ENCODE measurements at regions not wholly inside any gene's neighbourhood (a gene's known extent, or its start where the extent isn't known, plus 50 kb on each side); places are given as distances from the start of the nearest gene placed in this dataset.

DNA sequence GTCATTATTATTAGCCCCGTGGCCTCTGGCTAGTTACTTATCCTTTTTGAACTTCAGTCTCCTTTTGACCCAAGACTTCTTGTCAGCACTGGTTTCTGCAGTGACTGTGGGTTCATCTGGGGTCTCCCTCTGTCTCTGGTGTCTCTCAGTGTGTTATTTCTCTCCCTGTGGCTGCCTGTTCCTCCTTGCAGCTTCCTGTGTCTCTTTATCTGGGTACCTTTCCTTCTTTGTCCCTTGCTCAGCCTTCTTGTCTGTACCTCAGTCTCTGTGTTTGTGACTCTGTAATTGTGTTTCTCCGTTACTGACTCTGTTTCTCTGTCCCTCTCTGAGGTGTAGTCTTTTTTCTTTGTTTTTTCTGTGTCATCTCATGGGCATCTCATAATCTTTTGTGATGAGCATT lies 102.6 kb upstream of the CDH11 start:
- no peak for DNase-seq (ENCODE audit: low read depth in 2 of 2)

DNA sequence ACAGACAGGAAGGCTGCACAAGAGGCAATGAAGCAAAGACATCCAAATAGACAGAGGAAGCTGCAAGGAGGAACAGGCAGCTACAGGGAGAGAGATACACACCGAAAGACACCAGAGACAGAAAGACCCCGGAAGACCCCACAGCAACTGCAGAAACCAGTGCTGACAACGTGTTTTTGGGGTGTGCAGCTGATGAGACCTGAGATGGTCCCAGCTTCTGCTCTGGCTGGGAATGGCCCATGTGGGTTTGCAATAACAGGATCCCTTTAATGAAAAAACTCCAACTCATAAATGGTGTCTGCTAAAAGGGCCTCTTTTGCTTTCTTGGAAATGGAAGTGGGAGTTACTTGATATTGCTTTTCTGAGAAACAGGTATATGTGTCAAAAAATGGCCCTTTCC lies 101.5 kb upstream of the CDH11 start:
- no peak for DNase-seq (ENCODE audit: low read depth in 2 of 2)

DNA sequence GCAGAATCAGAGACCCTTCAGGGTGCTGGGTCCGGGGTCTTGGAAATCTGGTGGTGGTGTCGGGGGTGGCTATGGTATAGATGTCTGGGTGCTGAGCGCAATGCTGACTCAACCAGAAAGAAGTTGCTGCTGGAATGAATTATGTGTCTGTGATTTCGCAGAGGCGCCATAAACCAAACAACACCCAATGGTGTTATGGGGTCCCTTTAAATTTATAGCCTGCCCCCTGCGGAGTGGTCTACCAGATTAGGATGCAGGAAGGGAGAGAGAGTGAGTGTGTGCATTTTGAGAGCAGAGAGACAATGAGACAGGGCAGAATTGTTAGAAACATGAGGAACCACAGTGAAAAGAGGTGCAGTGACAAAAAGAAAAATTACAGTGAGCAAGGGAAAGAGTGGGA lies 100.7 kb upstream of the CDH11 start:
- no peak for DNase-seq (ENCODE audit: low read depth in 2 of 2)

DNA sequence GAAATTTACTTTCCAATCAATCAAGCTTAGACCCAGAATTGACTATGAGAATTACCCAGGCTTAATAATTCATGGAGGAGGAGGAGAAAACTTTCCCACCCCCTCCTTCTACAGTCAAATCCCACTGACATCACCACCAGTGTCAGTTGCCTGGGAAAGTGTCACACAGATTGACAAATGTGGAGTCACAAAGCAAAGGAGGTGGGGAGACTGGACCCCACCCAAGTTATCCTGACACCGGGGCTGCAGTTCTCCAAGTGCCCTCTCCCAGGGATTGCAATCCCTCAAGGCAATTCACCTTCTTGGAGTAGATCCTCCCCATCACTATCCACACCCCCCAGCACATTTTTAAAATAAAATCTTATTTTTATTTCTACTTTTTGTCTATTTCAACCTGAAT lies 100.2 kb upstream of the CDH11 start:
- no peak for DNase-seq (ENCODE audit: low read depth in 2 of 2)

- no peak for DNase-seq (ENCODE audit: low read depth in 2 of 2)
Measured at GRCh38 chr16:65219786-65220185, 97.9 kb upstream of the CDH11 start.

GRCh38 chr16:65218348-65218747 lies 96.5 kb upstream of the CDH11 start:
- no peak for DNase-seq (ENCODE audit: low read depth in 2 of 2)

GRCh38 chr16:65213866-65214595 lies 92.2 kb upstream of the CDH11 start:
- no peak for DNase-seq (ENCODE audit: low read depth in 2 of 2)

- DNase-seq (ENCODE audit: low read depth in 2 of 2) = no peak
Measured at GRCh38 chr16:65212791-65213190, 90.9 kb upstream of the CDH11 start.

GRCh38 chr16:65212240-65212639 lies 90.4 kb upstream of the CDH11 start:
- DNase-seq (ENCODE audit: low read depth in 2 of 2) = no peak

- DNase-seq (ENCODE audit: low read depth in 2 of 2) = no peak
Measured at GRCh38 chr16:65202461-65202860, 80.6 kb upstream of the CDH11 start.

DNA sequence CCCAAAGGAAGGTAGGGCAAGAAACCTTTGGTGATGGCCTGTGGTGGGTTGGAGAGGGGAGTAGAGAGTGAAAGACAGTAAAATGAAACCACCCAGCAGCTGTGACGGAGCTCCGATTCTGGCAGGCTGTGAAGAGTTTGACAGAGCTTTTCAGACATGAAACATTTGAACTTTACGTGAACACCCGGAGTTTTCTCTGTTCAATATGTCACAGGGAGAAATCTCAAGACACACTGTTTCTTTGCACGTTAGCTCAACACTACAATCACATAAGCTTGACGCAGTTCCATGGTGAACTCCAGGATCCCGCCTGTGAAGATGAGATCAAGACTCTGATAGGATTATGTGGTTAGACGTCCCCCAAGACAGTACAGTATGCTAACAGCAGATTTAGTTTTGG lies 79.6 kb upstream of the CDH11 start:
- DNase-seq (ENCODE audit: low read depth in 2 of 2) = no peak

- no peak for DNase-seq (ENCODE audit: low read depth in 2 of 2)
Measured at GRCh38 chr16:65200857-65201256, 79.0 kb upstream of the CDH11 start.

GRCh38 chr16:65200156-65200773 lies 78.4 kb upstream of the CDH11 start:
- no peak for DNase-seq (ENCODE audit: low read depth in 2 of 2)

DNA sequence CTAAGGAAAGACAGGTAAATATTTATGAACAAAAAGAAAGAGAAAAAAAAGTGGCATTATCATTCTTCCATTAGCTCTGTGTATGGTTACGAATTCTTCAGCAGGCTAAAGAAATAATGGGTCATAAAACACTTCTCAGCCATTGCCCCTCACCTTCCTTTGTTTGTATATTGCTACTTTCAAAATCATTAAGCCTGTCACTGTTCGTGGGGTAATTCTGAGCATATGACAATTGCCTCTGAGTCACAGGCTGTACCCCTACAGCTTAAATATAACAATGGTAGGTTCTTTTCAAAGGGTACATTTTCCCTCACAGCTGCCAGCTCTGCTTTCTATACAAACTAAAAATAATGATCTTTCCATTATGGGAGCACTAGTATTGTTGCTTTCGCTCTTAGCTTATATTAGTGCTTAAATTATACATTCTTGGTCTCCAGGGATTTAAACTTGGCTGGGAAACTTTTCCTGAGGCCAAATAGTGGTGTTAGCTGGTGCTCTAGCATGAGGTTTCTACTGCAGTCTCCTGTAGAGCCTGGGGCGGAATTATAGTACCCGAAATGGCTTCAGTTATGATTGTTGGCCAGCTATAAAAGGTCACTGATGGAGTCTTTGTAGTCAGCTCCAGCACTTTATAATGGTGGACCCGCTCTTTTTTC lies 74.7 kb upstream of the CDH11 start:
- no peak for DNase-seq (ENCODE audit: low read depth in 2 of 2)

- DNase-seq (ENCODE audit: low read depth in 2 of 2) = no peak
Measured at GRCh38 chr16:65195998-65196397, 74.1 kb upstream of the CDH11 start.

- DNase-seq (ENCODE audit: low read depth in 2 of 2) = no peak
Measured at GRCh38 chr16:65185241-65185778, 63.4 kb upstream of the CDH11 start.

DNA sequence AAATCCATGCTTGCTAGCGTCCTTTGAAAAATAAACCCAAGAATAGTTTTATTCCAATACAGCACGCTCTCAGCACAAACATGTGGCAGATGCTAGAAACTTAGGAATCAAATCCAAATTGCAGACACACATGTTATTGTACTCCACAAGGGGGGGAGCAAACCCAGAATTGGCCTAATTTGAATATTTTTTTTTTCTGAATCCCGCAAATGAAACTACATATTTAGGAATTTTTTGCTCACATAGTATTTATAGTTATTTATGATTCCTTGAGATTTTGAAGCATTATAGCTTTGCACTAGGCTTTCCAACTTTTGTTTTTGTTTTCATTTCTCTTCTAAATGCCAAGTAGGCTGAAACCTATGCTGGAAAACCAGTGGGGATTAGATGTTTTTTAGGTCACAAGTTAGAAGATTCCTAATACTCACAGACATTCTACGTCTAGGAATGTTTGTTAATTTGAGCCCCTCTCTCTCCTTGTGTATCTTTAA lies 59.3 kb upstream of the CDH11 start:
- no peak for DNase-seq (ENCODE audit: low read depth in 2 of 2)

DNA sequence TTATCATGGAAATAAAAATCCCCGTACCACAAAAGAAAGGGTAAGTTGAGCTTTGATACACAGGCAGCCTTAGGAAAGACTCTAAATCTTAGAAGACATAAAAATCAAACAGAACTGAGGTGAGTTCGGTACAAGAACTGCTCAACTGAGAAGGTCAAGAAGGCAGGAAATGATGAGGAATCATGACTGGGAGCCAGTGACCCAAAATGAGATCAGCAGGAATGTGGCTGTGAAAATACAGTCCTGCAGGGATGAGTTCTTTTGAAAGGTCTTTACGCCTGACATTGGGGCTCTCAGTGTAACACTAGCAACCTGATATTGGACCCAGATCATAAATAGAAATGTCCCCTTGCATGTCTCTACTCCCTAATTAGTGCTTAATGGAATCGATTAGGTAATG lies 56.3 kb upstream of the CDH11 start:
- DNase-seq (ENCODE audit: low read depth in 2 of 2) = no peak

- DNase-seq (ENCODE audit: low read depth in 2 of 2) = no peak
Measured at GRCh38 chr16:65176603-65177002, 54.7 kb upstream of the CDH11 start.

GRCh38 chr16:65172356-65172755 lies 50.5 kb upstream of the CDH11 start:
- no peak for DNase-seq (ENCODE audit: low read depth in 2 of 2)

Data from stimulated activated CD4-positive, alpha-beta T cell treated with anti-CD3 and anti-CD28 coated beads, Interleukin-1b, Interleukin-23, amount 100 ng/mL, for 1 hour (primary cell).